NCI-H2081 treated with DMSO at 0.1 percent for 48 hours (cell line): ENCODE measurements at regions not wholly inside any gene's neighbourhood (a gene's known extent, or its start where the extent isn't known, plus 50 kb on each side); places are given as distances from the start of the nearest gene placed in this dataset.

Experiments
- DNase-seq: peaks from one replicate; lab custom pipeline; 2025; lab: John Stamatoyannopoulos, UW

- DNase-seq, result no peak
These were observed 454.9 kb upstream of the JAG1 start for GRCh38 chr20:11128721-11129120.

- DNase-seq, result no peak
These were observed 456.9 kb upstream of the JAG1 start for GRCh38 chr20:11130554-11131166.

DNA sequence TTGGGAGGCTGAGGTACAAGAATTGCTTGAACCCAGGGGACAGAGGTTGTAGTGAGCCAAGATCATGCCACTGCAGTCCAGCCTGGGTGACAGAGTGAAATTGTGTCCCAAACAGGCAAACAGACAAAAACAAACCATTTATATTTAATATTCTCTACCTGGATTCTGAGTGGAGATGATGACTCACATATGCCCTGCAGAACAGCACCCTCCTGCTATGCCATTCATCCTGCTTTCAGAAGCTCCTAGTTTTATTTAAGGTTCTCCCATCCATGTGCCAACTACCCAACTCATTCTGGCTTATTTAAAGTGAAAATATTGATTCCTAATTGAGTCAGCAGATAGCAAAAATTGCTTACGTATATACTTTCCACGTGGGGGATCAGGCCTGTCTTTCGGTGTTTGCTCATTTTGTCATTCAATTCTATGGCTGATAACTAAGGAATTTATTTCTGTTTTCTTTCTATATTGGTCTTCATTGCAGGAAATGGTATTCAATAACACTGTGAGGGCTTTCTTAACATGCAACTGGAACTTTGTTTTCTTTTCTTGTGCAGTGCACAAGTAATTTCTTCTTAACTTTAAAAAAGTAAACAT, 459.1 kb upstream of the JAG1 start:
- DNase-seq, result no peak

GRCh38 chr20:11136691-11137090, 462.9 kb upstream of the JAG1 start:
- DNase-seq, result no peak

- no peak for DNase-seq
These were observed 463.9 kb upstream of the JAG1 start for GRCh38 chr20:11137688-11138087.

GRCh38 chr20:11140359-11140758, 466.6 kb upstream of the JAG1 start:
- DNase-seq, result no peak

- DNase-seq, result no peak
These were observed 469.7 kb upstream of the JAG1 start for GRCh38 chr20:11143481-11143880.

- DNase-seq, result no peak
These were observed 470.5 kb upstream of the JAG1 start for GRCh38 chr20:11144114-11144950.

DNA sequence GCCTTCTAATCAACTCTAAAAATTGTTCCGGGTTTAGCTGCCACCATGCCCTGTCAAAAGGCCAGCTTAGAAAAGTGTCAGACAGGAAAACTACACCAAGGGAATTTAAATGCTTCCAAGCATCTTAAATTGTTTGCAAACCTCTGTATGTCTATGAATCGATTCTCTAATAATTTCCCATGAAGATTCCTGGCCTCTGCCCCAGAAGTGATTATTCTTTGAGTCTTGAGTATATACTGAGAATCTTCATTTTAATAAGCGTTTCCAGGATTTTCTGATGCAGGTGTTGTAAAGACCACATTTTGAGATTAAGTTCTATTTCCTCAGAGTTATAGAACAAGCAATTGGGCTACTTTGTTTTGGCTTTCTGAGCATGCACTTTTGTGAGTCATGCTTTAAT, 471.8 kb upstream of the JAG1 start:
- no peak for DNase-seq

DNA sequence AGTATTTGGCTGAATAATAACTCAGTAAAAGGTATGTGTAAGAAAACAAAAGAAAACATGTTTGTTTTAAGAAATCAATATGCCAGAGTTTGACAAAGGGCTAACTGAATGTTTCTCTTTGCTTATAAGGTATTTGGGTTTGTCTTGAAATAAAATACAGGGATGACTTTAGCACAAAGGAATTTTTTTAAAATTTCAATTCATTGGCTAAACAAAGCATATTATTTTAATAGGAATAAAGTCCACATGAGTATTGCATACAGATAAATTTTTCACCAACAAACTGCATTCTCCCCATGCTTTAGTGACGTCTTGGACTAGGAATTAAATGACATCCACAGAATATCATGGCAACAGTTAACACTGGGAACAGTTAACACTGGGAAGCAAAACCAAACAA, 480.0 kb upstream of the JAG1 start:
- no peak for DNase-seq

DNA sequence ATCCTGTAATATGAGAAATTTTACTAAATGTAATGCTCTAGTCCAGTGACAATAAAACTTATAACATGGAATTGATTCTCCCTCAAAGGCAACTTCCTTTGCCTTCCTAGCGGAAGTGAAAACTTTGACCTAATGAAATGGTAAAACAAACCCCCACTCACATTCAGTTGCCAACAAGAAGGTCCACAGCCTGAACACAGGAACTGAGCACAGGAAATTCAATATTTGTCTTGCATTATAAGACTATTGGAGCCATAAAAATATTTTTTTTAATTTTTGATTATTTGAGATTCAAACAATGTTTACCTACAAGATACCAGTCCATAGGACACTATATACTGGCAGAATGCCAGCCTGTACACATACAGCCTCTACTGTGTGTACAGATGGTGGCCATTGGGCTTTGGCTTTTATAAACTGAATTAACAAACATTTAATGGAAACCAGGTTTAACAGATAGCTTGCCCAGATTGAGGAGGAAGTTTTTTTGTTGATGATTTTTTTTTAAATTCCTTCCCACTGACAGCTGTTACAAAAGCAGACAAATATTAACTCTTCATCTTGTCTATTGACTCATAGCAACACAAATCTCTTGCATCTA, 481.5 kb upstream of the JAG1 start:
- DNase-seq, result no peak

GRCh38 chr20:11156922-11157321, 483.1 kb upstream of the JAG1 start:
- no peak for DNase-seq

DNA sequence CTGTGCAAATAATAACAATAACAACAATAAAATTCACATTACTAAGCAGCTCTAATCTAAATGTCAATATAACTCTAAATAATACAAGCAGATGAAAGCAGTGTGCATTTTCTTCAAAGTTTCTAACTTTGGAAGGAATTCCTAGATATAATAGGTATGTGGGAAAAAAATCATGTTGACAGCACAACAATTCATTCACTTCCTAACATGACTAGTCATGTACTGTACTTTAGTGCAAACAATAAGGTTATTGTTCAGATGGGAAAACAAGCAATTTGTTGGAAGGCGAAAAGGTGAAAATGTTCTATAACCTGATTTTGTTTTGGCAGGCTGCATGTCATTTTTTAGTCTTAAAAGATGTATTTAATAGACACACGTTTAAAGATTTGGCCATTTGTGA, 484.3 kb upstream of the JAG1 start:
- DNase-seq, result no peak

DNA sequence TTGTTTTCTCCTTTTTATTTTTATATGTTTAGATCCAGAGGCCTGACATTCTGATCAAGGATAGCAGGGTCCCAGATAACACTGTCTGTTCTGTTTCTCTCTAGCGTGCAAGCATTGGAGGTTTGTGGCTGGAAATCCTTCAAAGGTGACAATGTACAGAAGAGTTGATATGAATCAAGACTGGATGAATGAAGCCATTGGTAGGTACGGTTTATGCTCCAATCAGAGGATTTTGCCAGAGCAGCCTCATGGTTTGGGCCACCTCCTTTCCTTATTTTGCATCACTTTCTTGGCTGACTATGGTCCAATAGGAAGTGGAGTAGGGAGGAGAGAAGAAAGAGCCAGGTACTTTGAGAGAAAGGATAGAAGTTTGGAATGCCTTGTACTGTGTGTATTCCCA, 484.8 kb upstream of the JAG1 start:
- DNase-seq, result no peak

GRCh38 chr20:11159728-11160127, 485.9 kb upstream of the JAG1 start:
- DNase-seq, result no peak

GRCh38 chr20:11162026-11162775, 488.4 kb upstream of the JAG1 start:
- DNase-seq, result no peak

- no peak for DNase-seq
These were observed 492.0 kb upstream of the JAG1 start for GRCh38 chr20:11165789-11166188.

GRCh38 chr20:11166712-11167111, 492.9 kb upstream of the JAG1 start:
- no peak for DNase-seq

GRCh38 chr20:11168026-11168425, 494.2 kb upstream of the JAG1 start:
- no peak for DNase-seq

- DNase-seq, result no peak
These were observed 496.2 kb upstream of the JAG1 start for GRCh38 chr20:11170025-11170424.

DNA sequence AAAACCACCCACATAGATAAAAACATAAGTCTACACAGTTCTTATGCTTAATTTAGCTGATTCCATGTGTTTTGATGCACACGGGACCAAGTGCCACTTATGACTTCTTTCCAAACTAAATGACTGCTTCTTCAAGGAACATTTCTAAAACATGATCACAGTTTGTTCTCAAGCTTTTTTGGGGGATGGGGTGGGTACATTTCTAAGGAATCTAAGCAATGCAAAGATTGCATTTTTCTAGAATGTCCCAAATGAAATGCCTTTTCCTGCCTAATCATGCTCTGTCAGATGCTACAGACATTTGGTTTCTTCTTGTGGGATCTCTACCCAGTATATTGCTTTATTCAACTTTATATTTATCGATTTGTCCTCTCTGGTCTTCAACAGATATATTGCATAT, 496.8 kb upstream of the JAG1 start:
- no peak for DNase-seq

- no peak for DNase-seq
These were observed 499.1 kb upstream of the JAG1 start for GRCh38 chr20:11172881-11173280.
